Right lung (tissue), 2 donors: ENCODE measurements at regions not wholly inside any gene's neighbourhood (a gene's known extent, or its start where the extent isn't known, plus 50 kb on each side); places are given as distances from the start of the nearest gene placed in this dataset.

ENCODE experiments used
- DNase-seq, 2 donors: peaks; one replicate each; pipeline ENCODE4 v3.0.0-alpha.2; 2013

GRCh38 chr10:123492016-123492415 is 174.1 kb upstream of the GPR26 start:
- DNase-seq, result no peak

DNA sequence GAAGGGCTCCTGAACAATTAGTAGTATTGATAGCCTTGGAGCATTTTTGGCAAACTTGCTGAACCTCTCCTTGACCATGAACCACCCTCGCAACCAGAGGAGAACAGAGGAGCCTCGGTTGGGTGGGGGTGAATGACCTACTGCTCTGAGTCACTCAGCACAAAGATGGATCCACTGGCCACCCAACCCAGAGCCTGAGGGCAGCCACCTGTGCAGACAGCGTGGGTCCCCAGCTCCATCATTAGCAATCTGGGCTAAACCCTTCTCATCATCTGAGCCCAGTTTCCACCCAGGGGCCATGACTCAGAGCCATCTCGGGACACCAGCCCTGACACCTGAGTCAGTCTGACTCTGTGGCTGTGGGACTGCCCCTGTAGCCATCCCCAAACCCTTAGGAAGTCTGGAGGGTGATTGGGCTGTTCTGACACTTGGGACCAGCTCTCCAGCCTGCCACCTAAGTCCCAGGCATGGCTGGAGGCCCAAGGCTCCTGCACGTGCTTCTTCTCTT is 171.8 kb upstream of the GPR26 start:
- DNase-seq, result no peak

DNA sequence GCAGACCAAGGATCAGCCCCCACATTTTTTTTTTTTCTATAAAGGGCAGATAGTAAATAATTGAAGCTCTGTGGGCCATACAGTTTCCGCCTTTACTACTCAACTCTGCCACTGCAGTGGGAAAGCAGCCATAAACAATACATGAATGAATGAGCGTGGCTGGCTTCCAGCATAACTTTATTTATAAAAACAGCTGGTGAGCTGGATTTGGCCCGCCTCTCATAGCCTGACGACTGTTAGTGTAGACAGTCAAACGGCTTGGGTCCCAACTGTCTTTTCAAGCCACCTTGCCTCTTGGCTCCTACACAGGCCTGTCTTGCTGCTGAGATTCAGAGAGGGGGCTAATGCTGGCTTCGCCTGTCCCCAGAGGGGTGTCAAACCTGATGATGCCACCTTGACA is 169.8 kb upstream of the GPR26 start:
- peak; percentile 53 to 55 for DNase-seq

- no peak for DNase-seq
Observed at GRCh38 chr10:123496996-123497660, 169.0 kb upstream of the GPR26 start.

- DNase-seq, result no peak
Observed at GRCh38 chr10:123500110-123500509, 166.0 kb upstream of the GPR26 start.

DNA sequence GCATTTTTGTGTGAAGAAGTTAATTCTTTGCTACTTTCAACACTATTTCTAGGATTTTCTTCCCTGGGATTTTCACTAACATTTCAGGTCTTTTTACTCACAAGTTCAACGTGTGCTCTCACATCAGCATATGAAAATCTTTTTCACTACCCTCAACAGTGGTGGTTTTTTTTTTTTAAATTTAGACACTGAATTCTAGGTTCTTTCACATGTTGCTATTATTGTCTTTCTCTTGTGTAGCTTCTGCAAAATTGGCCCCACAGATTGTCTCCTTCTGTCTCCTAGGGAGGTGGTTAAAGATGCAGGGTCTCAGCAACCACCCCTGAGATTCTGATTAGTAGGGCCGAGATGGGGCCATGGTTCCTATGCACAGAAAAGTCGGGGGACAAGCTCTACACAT is 165.0 kb upstream of the GPR26 start:
- DNase-seq, result no peak

DNA sequence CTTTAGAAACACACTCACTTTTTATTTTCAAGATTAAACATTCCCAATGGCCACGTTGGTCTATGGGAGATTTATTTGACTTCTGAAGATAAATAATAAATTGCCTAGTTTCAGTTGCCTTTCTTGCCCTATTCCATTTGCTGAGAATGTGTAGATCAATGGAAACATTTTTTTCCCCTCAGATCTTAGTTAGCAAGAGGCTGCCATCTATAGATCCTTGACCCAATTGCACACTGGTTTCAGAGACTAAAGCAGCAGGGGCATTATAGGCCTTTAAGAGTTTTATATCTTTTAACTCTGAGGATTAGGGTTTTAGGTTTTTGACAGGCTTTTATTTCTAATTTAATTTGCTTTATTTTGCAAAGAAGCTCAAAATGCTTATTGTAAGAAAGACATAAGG is 163.2 kb upstream of the GPR26 start:
- DNase-seq, result no peak

DNA sequence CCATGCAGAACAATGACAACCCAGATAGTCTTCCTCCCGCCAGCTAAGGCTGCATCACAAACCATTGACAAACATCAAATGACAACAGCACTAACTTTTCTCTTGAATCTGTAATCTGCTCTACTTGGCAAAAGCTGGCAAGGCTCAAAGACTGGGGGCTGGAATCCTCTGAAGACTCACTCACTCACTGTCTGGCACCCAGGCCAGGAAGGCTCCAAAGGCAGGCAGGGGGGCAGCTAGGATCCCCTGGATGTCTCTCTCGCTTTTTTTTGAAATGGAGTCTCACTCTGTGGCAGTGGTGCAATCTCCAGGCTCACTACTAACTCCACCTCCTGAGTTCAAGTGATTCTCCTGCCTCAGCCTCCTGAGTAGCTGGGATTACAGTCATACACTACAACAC is 159.7 kb upstream of the GPR26 start:
- DNase-seq, result no peak

- DNase-seq, result no peak
Observed at GRCh38 chr10:123507298-123507697, 158.9 kb upstream of the GPR26 start.

DNA sequence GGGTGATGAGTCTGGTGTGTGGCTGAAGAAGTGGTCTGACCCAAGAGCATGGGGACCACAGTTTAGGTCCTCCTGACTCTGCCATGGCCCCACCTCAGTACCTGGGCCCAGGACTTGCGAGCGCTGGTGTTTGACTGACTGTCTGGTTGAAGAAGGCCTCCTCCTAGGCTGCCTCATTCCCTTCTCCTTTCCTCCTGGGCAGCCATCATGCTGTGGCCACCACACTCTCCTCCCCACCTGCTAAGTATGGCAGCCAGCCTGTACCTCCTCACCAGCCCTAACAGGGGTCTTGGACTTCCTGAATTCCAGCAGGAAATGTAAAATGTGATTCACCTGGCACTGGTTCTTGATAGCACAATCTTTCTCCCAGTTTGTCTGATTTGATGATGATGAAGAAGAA is 156.8 kb upstream of the GPR26 start:
- no peak for DNase-seq

GRCh38 chr10:123512901-123513775 is 153.0 kb upstream of the GPR26 start:
- DNase-seq, result peak in 1 of 2 donors; percentile 18

DNA sequence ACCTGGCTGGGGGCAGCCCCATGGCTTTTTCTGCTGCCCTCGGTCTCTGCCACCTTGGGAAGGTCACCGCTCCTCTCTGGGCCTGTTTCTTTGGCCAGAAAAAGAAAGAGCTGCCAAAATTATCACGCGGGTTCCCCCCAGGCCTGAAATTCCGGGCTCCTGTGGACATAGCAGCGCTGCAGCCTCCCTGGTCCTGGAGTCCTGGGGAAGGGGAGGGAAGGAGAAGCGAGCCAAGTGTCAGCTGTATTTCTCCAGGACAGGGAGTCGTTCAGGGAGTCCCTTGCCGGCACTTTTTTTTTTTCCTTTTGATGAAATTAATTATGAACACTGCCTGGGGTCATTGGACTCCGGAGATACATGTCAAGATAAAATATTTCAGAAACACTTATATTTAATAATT is 152.3 kb upstream of the GPR26 start:
- DNase-seq, result no peak

DNA sequence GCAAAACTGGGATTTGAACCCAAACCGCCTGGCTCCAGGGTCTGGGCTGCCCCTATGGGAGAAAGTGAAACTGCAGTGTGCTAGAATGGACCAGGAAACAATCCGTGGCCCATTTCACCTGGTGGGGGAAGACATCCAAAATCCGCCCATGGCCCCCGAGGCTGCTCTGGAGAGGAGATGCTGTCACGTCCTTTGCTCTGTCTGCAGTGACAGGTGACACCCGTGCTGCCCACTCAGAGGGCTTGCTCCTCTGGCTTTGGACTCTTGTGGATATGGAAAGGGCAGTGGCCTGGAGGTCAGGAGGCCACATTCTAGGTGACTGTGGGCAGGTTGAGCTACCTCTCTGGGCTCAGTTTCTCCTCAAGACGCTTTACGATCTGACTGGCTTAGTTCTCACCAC is 151.2 kb upstream of the GPR26 start:
- DNase-seq, result no peak

DNA sequence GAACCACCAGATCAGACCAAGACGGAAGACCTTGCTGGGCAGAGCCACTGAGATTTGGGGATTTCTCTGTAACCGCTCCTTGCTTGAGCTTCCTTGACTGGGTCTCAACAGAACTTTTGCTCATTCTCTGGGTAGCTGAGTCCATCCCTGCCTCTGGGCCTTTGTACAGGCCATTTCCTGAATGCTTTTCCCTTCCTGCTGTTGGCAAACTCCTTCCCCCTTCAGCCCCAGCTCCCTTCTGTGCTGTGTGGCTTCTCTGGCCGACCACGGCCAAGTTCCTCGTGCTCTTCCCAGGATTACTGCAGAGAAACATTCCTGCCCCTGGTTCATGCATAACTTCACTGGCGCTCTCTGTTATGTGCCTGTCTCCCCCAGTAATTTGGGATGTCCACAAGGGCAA is 150.5 kb upstream of the GPR26 start:
- no peak for DNase-seq

DNA sequence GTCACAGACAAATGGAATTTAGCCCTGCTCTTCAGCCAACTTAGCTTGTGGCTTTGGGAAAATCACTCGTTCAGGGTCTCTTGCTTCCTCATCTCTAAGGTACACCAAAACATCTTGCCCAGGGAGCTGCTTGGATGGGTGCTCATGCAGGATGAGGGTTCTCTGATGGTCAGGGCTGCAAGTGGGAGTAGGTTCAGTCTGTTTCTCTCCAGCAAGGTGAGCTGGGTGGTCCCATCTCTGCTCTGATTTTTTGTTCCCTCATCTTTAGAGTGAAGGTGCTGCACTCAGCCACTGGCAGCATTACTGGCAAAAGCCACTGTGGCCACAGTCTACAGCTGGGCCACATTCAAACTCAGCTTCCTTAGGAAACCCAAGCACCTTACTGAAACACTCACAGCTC is 149.9 kb upstream of the GPR26 start:
- no peak for DNase-seq

DNA sequence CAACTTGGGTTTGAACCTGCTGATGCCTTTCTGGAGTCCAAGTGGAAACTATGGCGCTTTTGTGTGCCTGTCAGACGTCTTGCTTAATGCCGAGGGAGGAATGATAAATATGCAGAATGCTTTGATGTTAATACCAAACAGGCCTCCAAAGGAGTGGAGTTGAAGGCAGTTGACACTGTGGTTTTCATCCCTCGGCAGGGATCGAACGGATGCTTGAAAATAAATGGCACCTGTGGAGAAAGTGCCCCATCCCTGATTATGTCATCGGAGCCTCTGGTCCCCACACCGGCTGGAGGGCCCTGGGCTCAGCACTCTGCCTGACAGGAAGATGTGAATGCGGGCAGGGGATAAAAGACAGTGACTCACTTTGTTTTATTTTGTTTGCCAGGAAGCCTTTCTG is 148.7 kb upstream of the GPR26 start:
- DNase-seq, result no peak

- DNase-seq, result no peak
Observed at GRCh38 chr10:123517901-123518300, 148.3 kb upstream of the GPR26 start.

GRCh38 chr10:123518765-123519164 is 147.4 kb upstream of the GPR26 start:
- DNase-seq, result no peak

- no peak for DNase-seq
Observed at GRCh38 chr10:123519861-123520260, 146.3 kb upstream of the GPR26 start.

GRCh38 chr10:123521076-123521475 is 145.1 kb upstream of the GPR26 start:
- no peak for DNase-seq

GRCh38 chr10:123521556-123521955 is 144.6 kb upstream of the GPR26 start:
- no peak for DNase-seq

GRCh38 chr10:123522702-123523312 is 143.3 kb upstream of the GPR26 start:
- no peak for DNase-seq

DNA sequence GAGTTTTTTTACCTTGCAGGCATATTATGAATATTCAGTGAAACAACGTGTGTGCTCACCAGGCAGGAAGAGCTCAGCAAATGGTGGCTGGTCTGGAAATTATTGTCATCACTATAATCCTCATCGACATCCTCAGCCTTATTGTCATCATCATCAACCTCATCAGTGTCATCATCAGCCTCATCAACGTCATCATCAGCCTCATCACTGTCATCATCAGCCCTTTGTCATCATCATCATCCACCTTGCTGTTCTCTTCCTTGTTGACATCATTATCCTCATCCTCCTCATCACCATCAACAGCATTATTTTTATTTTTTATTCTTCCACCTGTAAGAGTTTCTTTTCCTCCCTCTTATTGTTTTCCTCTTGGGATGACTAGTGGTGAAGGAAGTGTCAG is 142.3 kb upstream of the GPR26 start:
- no peak for DNase-seq
